GM12878 (cell line): ENCODE measurements at regions not wholly inside any gene's neighbourhood (a gene's known extent, or its start where the extent isn't known, plus 50 kb on each side); places are given as distances from the start of the nearest gene placed in this dataset.

Experiments
- ATAC-seq: fragments of 200-7000 bp; cut with Tn5 transposase; 3 replicates; pipeline ENCODE4 v1.9.1; 2020; ENCODE audit warnings: mild to moderate bottlenecking, moderate library complexity
- BruUV-seq: library from RNA; stranded (reverse); fragments of 400-500 nt; replicated peaks from 2 replicates; lab custom pipeline; 2021; lab: Mats Ljungman, UMichigan
- CTCF ChIA-PET: fragments of 300-600 bp; sonication (Branson Sonifier 250); formaldehyde crosslinking; extraction: SDS; loops from one replicate; lab custom pipeline; 2021; ENCODE audit warnings: inconsistent platforms; lab: Yijun Ruan, JAX
- POLR2A ChIA-PET: fragments of 350-600 bp; formaldehyde crosslinking; extraction: SDS; loops from one replicate; lab custom pipeline; 2021; ENCODE audit warnings: inconsistent platforms; lab: Charles Lee
- RAD21 ChIA-PET: fragments of 300-600 bp; sonication (Branson Sonifier 250); formaldehyde crosslinking; loops from one replicate; lab custom pipeline; 2023; ENCODE audit warnings: antibody characterized with exemption; ENCODE audit not compliant: unreplicated experiment; lab: Charles Lee
- SMC1A ChIA-PET: fragments of 300-600 bp; sonication (Branson Sonifier 250); formaldehyde crosslinking; loops from one replicate; lab custom pipeline; 2023; ENCODE audit not compliant: unreplicated experiment, uncharacterized antibody; lab: Charles Lee
- DNase-seq: peaks from one replicate; pipeline ENCODE4 v3.0.0-alpha.2; 2011; ENCODE audit warnings: low read depth, low spot score
- FAIRE-seq: peaks from 3 replicates; lab custom pipeline; 2011; peaks lifted over from hg19 to GRCh38; lab: Jason Lieb, UNC
- H2AFZ ChIP-seq: 2 replicates; pipeline ENCODE4 v1.6.0; 2011; ENCODE audit warnings: low read depth, low read length, control low read depth; ENCODE audit not compliant: control insufficient read depth
- H3K27ac ChIP-seq: 2 replicates; pipeline ENCODE4 v1.5.1; 2011; ENCODE audit warnings: control low read depth; ENCODE audit not compliant: control insufficient read depth, insufficient read depth
- H3K27me3 ChIP-seq, 2 experiments: replicated peaks in 1 of 2; 2 replicates each; pipeline versions ENCODE4 v1.6.0 to v1.6.1; 2011; ENCODE audit warnings: low read length in 1 of 2; ENCODE audit not compliant: control insufficient read depth in 2 of 2, insufficient read depth in 2 of 2
- H3K36me3 ChIP-seq, 2 experiments: 2 replicates each; pipeline ENCODE4 v1.5.1; 2011; ENCODE audit warnings: low read length in 1 of 2; ENCODE audit not compliant: control insufficient read depth in 2 of 2, insufficient read depth in 2 of 2
- H3K4me1 ChIP-seq: 2 replicates; pipeline ENCODE4 v1.6.1; 2011; ENCODE audit warnings: mild to moderate bottlenecking, low read length, moderate library complexity, mixed read lengths; ENCODE audit not compliant: control insufficient read depth, insufficient read depth
- H3K4me2 ChIP-seq: 2 replicates; pipeline ENCODE4 v1.6.0; 2011; ENCODE audit warnings: control low read depth; ENCODE audit not compliant: control insufficient read depth, insufficient read depth
- H3K4me3 ChIP-seq: fragments of 200-600 bp; sonication (generic); 2 replicates; pipeline ENCODE4 v1.5.1; 2016
- H3K79me2 ChIP-seq: 2 replicates; pipeline ENCODE4 v1.6.0; 2011; ENCODE audit warnings: low read length; ENCODE audit not compliant: control insufficient read depth, insufficient read depth
- H3K9ac ChIP-seq: 2 replicates; pipeline ENCODE4 v1.8.0; 2011; ENCODE audit warnings: low read length, control low read depth, mixed read lengths; ENCODE audit not compliant: control insufficient read depth, insufficient read depth
- H3K9me3 ChIP-seq: replicated peaks from 3 replicates; pipeline ENCODE4 v1.5.1; 2011; ENCODE audit warnings: mild to moderate bottlenecking, low read length; ENCODE audit not compliant: control insufficient read depth, insufficient read depth
- H4K20me1 ChIP-seq: 2 replicates; pipeline ENCODE4 v1.6.0; 2011; ENCODE audit not compliant: control insufficient read depth, insufficient read depth
- DPF2 ChIP-seq: fragments of 450-650 bp; IDR thresholded peaks from 2 replicates; pipeline ENCODE4 v1.6.1; 2017; ENCODE audit warnings: mild to moderate bottlenecking
- FOS ChIP-seq: IDR thresholded peaks from 3 replicates; pipeline ENCODE4 v1.6.1; 2011; ENCODE audit warnings: borderline replicate concordance; ENCODE audit not compliant: insufficient read length; ENCODE audit errors: extremely low read depth
- MTA2 ChIP-seq: fragments of 450-650 bp; IDR thresholded peaks from 2 replicates; pipeline ENCODE4 v1.6.1; 2016; ENCODE audit warnings: low read depth, mild to moderate bottlenecking, moderate library complexity
- RELA ChIP-seq: fragments of 450-650 bp; IDR thresholded peaks from 2 replicates; pipeline ENCODE4 v1.8.0; 2014; ENCODE audit warnings: borderline replicate concordance; ENCODE audit not compliant: partially characterized antibody
- YY1 ChIP-seq: IDR thresholded peaks from 2 replicates; pipeline ENCODE4 v1.6.1; 2011; ENCODE audit warnings: low read depth, mild to moderate bottlenecking, low read length
- ZNF384 ChIP-seq: IDR thresholded peaks from 2 replicates; pipeline ENCODE4 v1.6.1; 2012; ENCODE audit warnings: low read depth, mild to moderate bottlenecking, low read length, improper control_type of control experiment, borderline replicate concordance
- WGBS: methylation state at CpG from one replicate; pipeline ENCODE4 v1.1.6; 2016; ENCODE audit warnings: low lambda C conversion rate; ENCODE audit not compliant: insufficient replicate concordance, insufficient coverage; ENCODE audit errors: missing lambda C conversion rate; 5-methylcytosine and 5-hydroxymethylcytosine counted together
- in situ Hi-C: fragments of 300-500 bp; cut with MboI; formaldehyde crosslinking; loops from 9 replicates; pipeline ENCODE4 v1.14.3; 2018; ENCODE audit warnings: mixed read lengths
- intact Hi-C: fragments of 100-400 bp; cut with micrococcal nuclease; formaldehyde crosslinking; loops from one replicate; pipeline ENCODE4 v1.14.2; 2022; ENCODE audit not compliant: unreplicated experiment
- TF ChIP-seq, protein P1 (sequence below): IDR thresholded peaks from 2 replicates; pipeline ENCODE4 v1.6.1; 2011; ENCODE audit warnings: borderline replicate concordance, low read depth, mild to moderate bottlenecking, moderate library complexity, mixed read lengths, low read length; ENCODE audit not compliant: insufficient read depth; ENCODE audit errors: extremely low read length

DNA sequence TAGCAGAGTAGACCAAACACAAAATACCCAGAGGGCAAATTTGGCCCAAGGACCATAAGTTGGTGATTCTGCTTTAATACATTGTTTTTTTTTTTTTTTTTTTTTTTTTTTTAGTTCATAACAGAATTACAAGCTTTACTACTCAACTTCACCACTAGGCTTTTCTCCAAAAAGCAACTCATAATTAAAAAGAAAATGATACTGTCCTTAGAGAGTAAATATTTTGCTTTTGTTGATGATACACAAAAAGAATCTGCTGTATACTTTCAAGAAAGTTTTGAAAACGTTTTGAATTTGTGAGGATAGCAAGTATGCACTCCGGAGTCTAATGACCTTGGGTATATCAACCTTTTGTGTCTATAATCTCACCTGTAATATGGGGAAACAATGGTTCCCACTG lies 68.9 kb upstream of the LMO3 start:
- in situ Hi-C loops (no loop called here), intact Hi-C loops (no loop called here)
- no peak for DNase-seq
- H4K20me1 ChIP-seq, result no peaks in the 10 kb centered on the region
- WGBS, result 35% methylated on average over 2 of the region's 2 CpGs
- RAD21 ChIA-PET, result interaction anchor here (0.6 to 1.5 kb wide), 6 partner anchors 11 to 484 kb away, joined by 3 to 4 read pairs (median 3); no protein-coding TSS in a partner anchor
- CTCF ChIA-PET, result interaction anchor here (1.3 to 1.7 kb wide), 4 partner anchors 11 to 82 kb away, joined by 3 to 5 read pairs (median 4); no protein-coding TSS in a partner anchor
- TF ChIP-seq ZNF384 (0 out of 2 replicates have a peak, but pooled peaks have one; percentile 36), YY1 (no peak), FOS (no peak), DPF2 (no peak)
- FAIRE-seq, result no peak
- POLR2A ChIA-PET, result interaction anchor here (0.5 to 0.7 kb wide), 3 partner anchors 8 to 158 kb away, joined by 3 read pairs; no protein-coding TSS in a partner anchor
- H3K4me3 ChIP-seq, result no peak overlapping the region
- no peaks in the 10 kb centered on the region for H3K4me1 ChIP-seq
- SMC1A ChIA-PET, result interaction anchor here (0.8 to 1.7 kb wide), 6 partner anchors 15 to 287 kb away, joined by 3 to 5 read pairs (median 4); no protein-coding TSS in a partner anchor
- H3K27me3 ChIP-seq, result no peaks in the 10 kb centered on the region
- no peaks in the 10 kb centered on the region for H3K9me3 ChIP-seq
- H3K4me2 ChIP-seq, result 0 out of 2 replicates have a peak overlapping the region, but pooled peaks have one; percentile 10
- BruUV-seq, result no TSS peak
- no peaks in the 10 kb centered on the region for H3K79me2 ChIP-seq
- no peaks in the 10 kb centered on the region for H3K36me3 ChIP-seq
- ATAC-seq, result no peak
- H2AFZ ChIP-seq, result no peak overlapping the region
- H3K9ac ChIP-seq, result no peak overlapping the region
- H3K27ac ChIP-seq, result no peak overlapping the region

DNA sequence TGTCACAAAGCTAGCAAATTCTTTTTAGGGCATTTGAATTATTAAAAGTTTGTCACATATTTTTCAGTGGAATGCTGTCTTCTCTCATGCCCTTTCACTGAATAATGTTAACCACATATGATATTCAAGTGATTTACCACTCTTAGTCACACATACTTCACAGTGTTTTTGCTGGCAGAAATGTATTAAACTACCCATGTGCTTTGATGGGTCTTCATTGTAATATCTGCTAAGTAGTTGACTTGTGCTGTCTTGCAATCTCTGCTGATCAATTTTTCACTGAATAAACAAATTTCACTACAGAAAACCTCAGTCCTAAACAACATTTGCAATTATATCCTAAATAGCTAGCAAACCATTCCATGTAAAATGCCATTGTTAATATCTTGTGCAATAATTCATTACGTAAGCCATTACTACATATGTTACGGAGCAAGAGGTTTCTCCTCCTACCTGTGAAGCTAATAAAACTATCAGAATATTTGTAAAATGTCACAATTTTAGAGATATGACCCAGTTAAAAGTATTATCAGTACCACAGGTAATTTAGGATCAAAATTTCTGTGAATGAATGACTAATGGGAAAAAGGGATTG lies 64.6 kb upstream of the LMO3 start:
- 68% methylated on average over 2 of the region's 2 CpGs for WGBS
- H4K20me1 ChIP-seq, result no peaks in the 10 kb centered on the region
- H3K9ac ChIP-seq, result no peak overlapping the region
- H3K4me3 ChIP-seq, result no peak overlapping the region
- ATAC-seq (no peak), FAIRE-seq (no peak), DNase-seq (no peak)
- no peaks in the 10 kb centered on the region for H3K4me1 ChIP-seq
- intact Hi-C loops (loop anchor here (2.0 kb wide), 1 partner anchor 20 kb away; no protein-coding TSS in a partner anchor), in situ Hi-C loops (no loop called here)
- H3K27ac ChIP-seq, result no peak overlapping the region
- BruUV-seq, result no TSS peak
- no peaks in the 10 kb centered on the region for H3K9me3 ChIP-seq
- ChIA-PET CTCF (interaction anchor here (1.4 kb wide), 1 partner anchor 11 kb away, joined by 3 read pairs; no protein-coding TSS in a partner anchor), SMC1A (interaction anchor here (0.7 to 3.3 kb wide), 18 partner anchors 10 to 286 kb away, joined by 3 to 15 read pairs (median 3); no protein-coding TSS in a partner anchor), RAD21 (interaction anchor here (0.6 to 1.2 kb wide), 2 partner anchors 21 to 57 kb away, joined by 4 read pairs; no protein-coding TSS in a partner anchor), POLR2A (no interaction called here)
- no peaks in the 10 kb centered on the region for H3K36me3 ChIP-seq
- no peaks in the 10 kb centered on the region for H3K27me3 ChIP-seq
- H3K79me2 ChIP-seq, result no peaks in the 10 kb centered on the region
- no peak overlapping the region for H2AFZ ChIP-seq
- H3K4me2 ChIP-seq, result no peak overlapping the region
- TF ChIP-seq ZNF384, result no peak
- no peak for TF ChIP-seq MTA2
- TF ChIP-seq, protein P1, sequence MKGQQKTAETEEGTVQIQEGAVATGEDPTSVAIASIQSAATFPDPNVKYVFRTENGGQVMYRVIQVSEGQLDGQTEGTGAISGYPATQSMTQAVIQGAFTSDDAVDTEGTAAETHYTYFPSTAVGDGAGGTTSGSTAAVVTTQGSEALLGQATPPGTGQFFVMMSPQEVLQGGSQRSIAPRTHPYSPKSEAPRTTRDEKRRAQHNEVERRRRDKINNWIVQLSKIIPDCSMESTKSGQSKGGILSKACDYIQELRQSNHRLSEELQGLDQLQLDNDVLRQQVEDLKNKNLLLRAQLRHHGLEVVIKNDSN, result no peak
- no peak for TF ChIP-seq RELA
